HL-60 (cell line): ENCODE measurements at regions not wholly inside any gene's neighbourhood (a gene's known extent, or its start where the extent isn't known, plus 50 kb on each side); places are given as distances from the start of the nearest gene placed in this dataset.

ENCODE experiments used
- DNase-seq, 2 experiments: peaks; one replicate each; pipeline ENCODE4 v3.0.0-alpha.2; 2010 to 2020; ENCODE audit warnings: low read depth in 1 of 2, low spot score in 1 of 2
- H3K27ac ChIP-seq: fragments of 250-450 bp; sonication (Bioruptor Pico); replicated peaks from 2 replicates; pipeline ENCODE4 v1.5.1; 2020; ENCODE audit warnings: mild to moderate bottlenecking, moderate library complexity
- H3K27me3 ChIP-seq: fragments of 250-450 bp; sonication (Bioruptor Pico); 2 replicates; pipeline ENCODE4 v1.5.1; 2021; ENCODE audit warnings: mild to moderate bottlenecking, moderate library complexity; ENCODE audit not compliant: insufficient read depth, poor library complexity, severe bottlenecking
- H3K4me3 ChIP-seq: replicated peaks from 2 replicates; pipeline ENCODE4 v1.5.1; 2011; ENCODE audit warnings: mild to moderate bottlenecking, control low read depth, low read length; ENCODE audit not compliant: insufficient read depth
- GABPA ChIP-seq: IDR thresholded peaks from 2 replicates; pipeline ENCODE4 v1.6.1; 2012; ENCODE audit warnings: low read depth
- POLR2AphosphoS5 ChIP-seq: IDR thresholded peaks from 2 replicates; pipeline ENCODE4 v1.6.1; 2012; ENCODE audit warnings: low read depth
- SPI1 ChIP-seq: IDR thresholded peaks from 2 replicates; pipeline ENCODE4 v1.6.1; 2012; ENCODE audit warnings: low read depth, mild to moderate bottlenecking, borderline replicate concordance
- TF ChIP-seq, protein P1 (sequence below): IDR thresholded peaks from one replicate; pipeline ENCODE4 v1.5.1; 2011; ENCODE audit warnings: low read length, control low read depth, inconsistent platforms; ENCODE audit not compliant: insufficient read depth
- TF ChIP-seq, protein P2 (sequence below): IDR thresholded peaks from 2 replicates; pipeline ENCODE4 v1.6.1; 2012; ENCODE audit warnings: low read depth; ENCODE audit not compliant: insufficient replicate concordance

DNA sequence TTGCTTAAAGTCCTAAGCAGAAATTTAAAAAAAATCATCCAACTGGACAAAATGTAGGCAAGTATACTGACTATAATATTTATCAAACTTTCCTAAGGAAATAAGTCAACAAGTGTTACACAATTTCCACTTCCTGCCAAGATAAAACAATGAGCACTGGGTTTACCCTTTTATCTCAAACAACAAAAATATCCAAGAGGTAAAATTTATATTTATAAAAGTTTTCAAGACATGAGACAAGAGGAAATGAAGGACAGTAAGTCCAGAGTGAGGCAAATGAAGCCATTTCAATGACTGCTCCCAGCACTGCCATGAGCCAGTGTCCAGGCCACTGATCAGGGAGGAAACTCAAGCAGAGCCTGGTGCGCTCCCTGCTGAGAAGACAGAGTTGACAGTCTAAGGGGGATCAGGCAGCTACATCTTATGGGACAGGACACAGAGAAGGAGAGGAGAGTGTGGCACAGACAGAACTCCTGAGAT lies 439.4 kb downstream of the RAP2B start:
- H3K4me3 ChIP-seq: no peak overlapping the region
- no peak overlapping the region for H3K27ac ChIP-seq
- H3K27me3 ChIP-seq: no peaks in the 10 kb centered on the region
- no peak for DNase-seq
- no peak for TF ChIP-seq SPI1
- TF ChIP-seq, protein P1, sequence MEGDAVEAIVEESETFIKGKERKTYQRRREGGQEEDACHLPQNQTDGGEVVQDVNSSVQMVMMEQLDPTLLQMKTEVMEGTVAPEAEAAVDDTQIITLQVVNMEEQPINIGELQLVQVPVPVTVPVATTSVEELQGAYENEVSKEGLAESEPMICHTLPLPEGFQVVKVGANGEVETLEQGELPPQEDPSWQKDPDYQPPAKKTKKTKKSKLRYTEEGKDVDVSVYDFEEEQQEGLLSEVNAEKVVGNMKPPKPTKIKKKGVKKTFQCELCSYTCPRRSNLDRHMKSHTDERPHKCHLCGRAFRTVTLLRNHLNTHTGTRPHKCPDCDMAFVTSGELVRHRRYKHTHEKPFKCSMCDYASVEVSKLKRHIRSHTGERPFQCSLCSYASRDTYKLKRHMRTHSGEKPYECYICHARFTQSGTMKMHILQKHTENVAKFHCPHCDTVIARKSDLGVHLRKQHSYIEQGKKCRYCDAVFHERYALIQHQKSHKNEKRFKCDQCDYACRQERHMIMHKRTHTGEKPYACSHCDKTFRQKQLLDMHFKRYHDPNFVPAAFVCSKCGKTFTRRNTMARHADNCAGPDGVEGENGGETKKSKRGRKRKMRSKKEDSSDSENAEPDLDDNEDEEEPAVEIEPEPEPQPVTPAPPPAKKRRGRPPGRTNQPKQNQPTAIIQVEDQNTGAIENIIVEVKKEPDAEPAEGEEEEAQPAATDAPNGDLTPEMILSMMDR: no peak

DNA sequence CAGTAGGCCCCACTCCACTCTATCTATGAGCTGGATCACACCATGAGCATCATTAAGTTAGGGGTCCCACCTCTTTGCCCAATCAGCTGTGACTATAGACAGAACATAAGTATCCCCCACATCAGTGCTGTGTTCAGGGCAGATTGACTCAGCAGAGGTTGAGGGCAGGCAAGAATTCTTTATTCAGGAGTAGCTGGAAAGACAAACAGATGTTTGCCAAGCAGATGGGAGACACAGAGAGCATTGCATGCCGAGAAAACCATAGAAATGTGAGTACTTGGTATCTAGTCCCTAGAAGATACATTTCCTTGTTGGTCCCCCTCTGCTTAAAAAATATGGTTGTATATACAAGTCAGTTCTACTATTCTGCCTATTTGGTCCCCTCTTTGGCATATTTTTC lies 440.8 kb downstream of the RAP2B start:
- Histone ChIP-seq H3K4me3 (no peak overlapping the region), H3K27ac (no peak overlapping the region), H3K27me3 (no peaks in the 10 kb centered on the region)
- TF ChIP-seq, protein P1: no peak
- TF ChIP-seq, protein P2, sequence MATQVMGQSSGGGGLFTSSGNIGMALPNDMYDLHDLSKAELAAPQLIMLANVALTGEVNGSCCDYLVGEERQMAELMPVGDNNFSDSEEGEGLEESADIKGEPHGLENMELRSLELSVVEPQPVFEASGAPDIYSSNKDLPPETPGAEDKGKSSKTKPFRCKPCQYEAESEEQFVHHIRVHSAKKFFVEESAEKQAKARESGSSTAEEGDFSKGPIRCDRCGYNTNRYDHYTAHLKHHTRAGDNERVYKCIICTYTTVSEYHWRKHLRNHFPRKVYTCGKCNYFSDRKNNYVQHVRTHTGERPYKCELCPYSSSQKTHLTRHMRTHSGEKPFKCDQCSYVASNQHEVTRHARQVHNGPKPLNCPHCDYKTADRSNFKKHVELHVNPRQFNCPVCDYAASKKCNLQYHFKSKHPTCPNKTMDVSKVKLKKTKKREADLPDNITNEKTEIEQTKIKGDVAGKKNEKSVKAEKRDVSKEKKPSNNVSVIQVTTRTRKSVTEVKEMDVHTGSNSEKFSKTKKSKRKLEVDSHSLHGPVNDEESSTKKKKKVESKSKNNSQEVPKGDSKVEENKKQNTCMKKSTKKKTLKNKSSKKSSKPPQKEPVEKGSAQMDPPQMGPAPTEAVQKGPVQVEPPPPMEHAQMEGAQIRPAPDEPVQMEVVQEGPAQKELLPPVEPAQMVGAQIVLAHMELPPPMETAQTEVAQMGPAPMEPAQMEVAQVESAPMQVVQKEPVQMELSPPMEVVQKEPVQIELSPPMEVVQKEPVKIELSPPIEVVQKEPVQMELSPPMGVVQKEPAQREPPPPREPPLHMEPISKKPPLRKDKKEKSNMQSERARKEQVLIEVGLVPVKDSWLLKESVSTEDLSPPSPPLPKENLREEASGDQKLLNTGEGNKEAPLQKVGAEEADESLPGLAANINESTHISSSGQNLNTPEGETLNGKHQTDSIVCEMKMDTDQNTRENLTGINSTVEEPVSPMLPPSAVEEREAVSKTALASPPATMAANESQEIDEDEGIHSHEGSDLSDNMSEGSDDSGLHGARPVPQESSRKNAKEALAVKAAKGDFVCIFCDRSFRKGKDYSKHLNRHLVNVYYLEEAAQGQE: no peak
- no peak for TF ChIP-seq POLR2AphosphoS5
- TF ChIP-seq GABPA: no peak
- TF ChIP-seq SPI1: no peak
- no peak for DNase-seq

DNA sequence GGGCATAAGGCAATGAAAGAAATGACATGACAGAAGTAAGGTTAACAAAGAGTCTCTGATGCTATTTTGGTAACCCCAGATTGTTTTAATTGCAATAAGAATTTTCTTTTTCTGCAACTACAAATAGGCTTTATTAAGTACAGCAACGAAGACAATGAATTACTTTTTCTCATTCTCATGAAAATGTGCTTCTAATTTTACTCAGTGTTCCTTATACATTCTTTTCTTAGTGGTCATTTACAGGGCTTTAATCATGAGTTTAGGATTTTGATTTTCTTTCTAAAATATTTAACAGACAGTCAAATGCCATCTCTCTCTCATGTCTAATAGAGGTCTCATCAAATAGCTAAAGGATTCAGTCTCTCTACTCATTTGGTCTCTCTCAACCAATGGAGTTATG lies 452.1 kb downstream of the RAP2B start:
- Histone ChIP-seq H3K27me3 (no peaks in the 10 kb centered on the region), H3K27ac (no peak overlapping the region), H3K4me3 (no peak overlapping the region)
- DNase-seq: no peak
- TF ChIP-seq GABPA (no peak), POLR2AphosphoS5 (no peak), SPI1 (no peak)
- TF ChIP-seq, protein P2: no peak
- TF ChIP-seq, protein P1: no peak

DNA sequence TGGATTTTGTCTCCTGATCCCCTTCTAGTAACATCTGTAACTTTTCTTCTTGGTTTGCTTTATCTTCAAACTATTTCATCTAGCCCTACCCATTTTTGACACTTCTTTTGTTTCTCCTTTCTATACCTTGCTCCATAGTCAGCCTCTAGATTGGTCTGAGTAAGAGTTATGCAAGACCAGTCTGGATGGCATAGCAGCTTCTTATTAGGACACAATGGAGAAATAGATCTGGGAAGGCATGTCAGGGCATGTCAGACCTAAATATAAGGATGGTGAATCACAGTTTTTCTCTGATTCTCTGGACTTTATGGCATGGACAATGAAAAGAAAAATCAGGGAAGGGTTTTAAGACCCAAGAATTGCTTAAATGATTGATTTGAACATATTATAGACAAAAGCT lies 452.5 kb downstream of the RAP2B start:
- Histone ChIP-seq H3K27ac (no peak overlapping the region), H3K4me3 (no peak overlapping the region), H3K27me3 (no peaks in the 10 kb centered on the region)
- DNase-seq: no peak
- no peak for TF ChIP-seq POLR2AphosphoS5
- TF ChIP-seq, protein P2: no peak
- no peak for TF ChIP-seq GABPA
- TF ChIP-seq SPI1: no peak
- TF ChIP-seq, protein P1: no peak
